Liver (tissue), 7 donors: ENCODE measurements at regions not wholly inside any gene's neighbourhood (a gene's known extent, or its start where the extent isn't known, plus 50 kb on each side); places are given as distances from the start of the nearest gene placed in this dataset.

Experiments used
- DNase-seq: peaks from one replicate; pipeline ENCODE4 v3.0.0-alpha.2; 2017; ENCODE audit warnings: low spot score
- H3K27ac ChIP-seq, 2 donors: one replicate each; pipeline ENCODE4 v1.7.0; 2013; ENCODE audit warnings: inconsistent platforms in 2 of 2, low read length in 2 of 2, control low read depth in 1 of 2, low read depth in 1 of 2, mild to moderate bottlenecking in 1 of 2
- H3K27me3 ChIP-seq, 4 donors: one replicate each; pipeline versions ENCODE4 v1.6.1 to v1.7.0; 2013; ENCODE audit warnings: low read length in 3 of 4, inconsistent platforms in 1 of 4, mild to moderate bottlenecking in 1 of 4, moderate library complexity in 1 of 4; ENCODE audit not compliant: control insufficient read depth in 4 of 4, insufficient read depth in 4 of 4
- H3K36me3 ChIP-seq, 4 donors: one replicate each; pipeline versions ENCODE4 v1.6.1 to v1.7.0; 2013; ENCODE audit warnings: low read length in 3 of 4, mild to moderate bottlenecking in 3 of 4, low read depth in 1 of 4, moderate library complexity in 1 of 4; ENCODE audit not compliant: control insufficient read depth in 4 of 4, insufficient read depth in 3 of 4
- H3K4me1 ChIP-seq, 4 donors: one replicate each; pipeline versions ENCODE4 v1.6.1 to v1.7.0; 2013; ENCODE audit warnings: low read length in 3 of 4, mild to moderate bottlenecking in 3 of 4, moderate library complexity in 1 of 4; ENCODE audit not compliant: control insufficient read depth in 4 of 4, insufficient read depth in 4 of 4
- H3K4me3 ChIP-seq, 3 donors: one replicate each; pipeline versions ENCODE4 v1.6.1 to v1.7.0; 2013; ENCODE audit warnings: low read length in 3 of 3, control low read depth in 1 of 3, low read depth in 1 of 3, mild to moderate bottlenecking in 1 of 3
- H3K9ac ChIP-seq, 2 donors: one replicate each; pipeline ENCODE4 v1.7.0; 2013; ENCODE audit warnings: low read length in 2 of 2, mild to moderate bottlenecking in 2 of 2, moderate library complexity in 2 of 2, control low read depth in 1 of 2, low read depth in 1 of 2
- H3K9me3 ChIP-seq, 4 donors: one replicate each; pipeline versions ENCODE4 v1.6.1 to v1.7.0; 2013; ENCODE audit warnings: low read length in 3 of 4; ENCODE audit not compliant: control insufficient read depth in 4 of 4
- EGR1 ChIP-seq, 2 donors: IDR thresholded peaks; 2 replicates each; pipeline ENCODE4 v1.6.1; 2016 to 2018; ENCODE audit warnings: antibody characterized with exemption in 2 of 2, low read depth in 2 of 2
- FOXA2 ChIP-seq: IDR thresholded peaks from 2 replicates; pipeline ENCODE4 v1.6.1; 2016; ENCODE audit warnings: antibody characterized with exemption
- GABPA ChIP-seq, 2 donors: IDR thresholded peaks in 1 of 2; conservative IDR thresholded peaks in 1 of 2; 2 replicates each; pipeline ENCODE4 v1.6.1; 2016; ENCODE audit warnings: antibody characterized with exemption in 2 of 2, mild to moderate bottlenecking in 1 of 2, moderate library complexity in 1 of 2
- HNF4A ChIP-seq, 2 donors: conservative IDR thresholded peaks; 2 replicates each; pipeline ENCODE4 v1.6.1; 2016; ENCODE audit warnings: antibody characterized with exemption in 2 of 2, mild to moderate bottlenecking in 2 of 2
- HNF4G ChIP-seq: IDR thresholded peaks from 2 replicates; pipeline ENCODE4 v1.6.1; 2016; ENCODE audit warnings: antibody characterized with exemption
- JUND ChIP-seq, 2 donors: IDR thresholded peaks; 2 replicates each; pipeline ENCODE4 v1.6.1; 2016; ENCODE audit warnings: antibody characterized with exemption in 2 of 2
- NR2F2 ChIP-seq: IDR thresholded peaks from 2 replicates; pipeline ENCODE4 v1.6.1; 2016; ENCODE audit warnings: antibody characterized with exemption
- RAD21 ChIP-seq, 2 donors: IDR thresholded peaks; 2 replicates each; pipeline ENCODE4 v1.6.1; 2016; ENCODE audit warnings: antibody characterized with exemption in 2 of 2, mild to moderate bottlenecking in 2 of 2
- RXRA ChIP-seq, 2 donors: IDR thresholded peaks; 2 replicates each; pipeline ENCODE4 v1.6.1; 2017 to 2018; ENCODE audit warnings: antibody characterized with exemption in 2 of 2, mild to moderate bottlenecking in 1 of 2
- SP1 ChIP-seq: IDR thresholded peaks from 2 replicates; pipeline ENCODE4 v1.6.1; 2018; ENCODE audit warnings: antibody characterized with exemption, mild to moderate bottlenecking
- TAF1 ChIP-seq: conservative IDR thresholded peaks from 2 replicates; pipeline ENCODE4 v1.6.1; 2016; ENCODE audit warnings: antibody characterized with exemption, mild to moderate bottlenecking
- YY1 ChIP-seq: IDR thresholded peaks from 2 replicates; pipeline ENCODE4 v1.6.1; 2016; ENCODE audit warnings: antibody characterized with exemption, mild to moderate bottlenecking
- WGBS: extraction: QIAGEN DNeasy Blood & Tissue Kit; methylation state at CpG from one replicate; pipeline ENCODE4 v1.1.7; 2013; 5-methylcytosine and 5-hydroxymethylcytosine counted together
- TF ChIP-seq, protein P1 (sequence below): IDR thresholded peaks from 2 replicates; pipeline ENCODE4 v1.6.1; 2016; ENCODE audit warnings: antibody characterized with exemption, mild to moderate bottlenecking
- TF ChIP-seq, protein P2 (sequence below): IDR thresholded peaks from 2 replicates; pipeline ENCODE4 v1.6.1; 2016; ENCODE audit warnings: antibody characterized with exemption
- TF ChIP-seq, protein P3 (sequence below): IDR thresholded peaks from 2 replicates; pipeline ENCODE4 v1.6.1; 2016; ENCODE audit warnings: antibody characterized with exemption
- TF ChIP-seq, protein P4 (sequence below): IDR thresholded peaks from 2 replicates; pipeline ENCODE4 v1.6.1; 2016; ENCODE audit warnings: antibody characterized with exemption
- donor health status: healthy.
- donor health status: healthy.
- donor health status: healthy.
- donor health status: healthy.

DNA sequence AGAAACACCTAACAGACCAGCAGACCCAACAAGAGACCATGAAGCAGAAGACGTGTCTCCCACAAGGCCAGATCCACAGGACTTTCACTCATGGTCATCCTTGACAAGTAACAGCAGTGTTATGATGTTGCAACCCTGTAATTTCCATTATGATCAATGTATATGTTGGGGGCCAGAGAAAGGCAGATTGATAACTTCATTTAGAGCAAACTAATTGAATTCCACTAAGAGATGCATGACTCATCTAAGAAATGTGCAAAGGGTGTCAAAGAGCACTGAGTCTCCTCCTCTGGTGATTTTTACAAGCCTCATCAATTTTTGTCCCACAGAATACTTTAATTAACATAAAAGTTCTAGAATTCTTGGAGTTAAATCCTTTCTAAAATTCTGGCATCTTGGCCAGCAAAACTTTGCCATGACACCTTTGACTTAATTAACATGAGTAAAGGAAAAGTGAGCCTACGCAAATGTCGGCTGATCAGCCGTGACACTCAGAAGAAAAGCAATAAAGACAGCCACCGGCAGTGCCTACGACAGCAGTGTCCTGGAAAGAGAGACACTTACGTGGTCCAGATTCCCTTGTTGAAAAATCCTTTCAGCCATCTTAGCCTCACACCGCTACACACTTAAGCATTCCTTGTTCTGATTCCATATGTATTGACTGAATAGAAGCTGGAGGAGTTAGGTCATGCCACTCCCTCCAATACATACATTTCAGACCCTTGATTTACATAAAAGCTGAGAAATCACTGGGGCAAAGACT is 370.2 kb upstream of the CCDC196 start:
- no peaks in the 10 kb centered on the region for H3K36me3 ChIP-seq
- WGBS = 91% methylated on average over 8 of the region's 8 CpGs

DNA sequence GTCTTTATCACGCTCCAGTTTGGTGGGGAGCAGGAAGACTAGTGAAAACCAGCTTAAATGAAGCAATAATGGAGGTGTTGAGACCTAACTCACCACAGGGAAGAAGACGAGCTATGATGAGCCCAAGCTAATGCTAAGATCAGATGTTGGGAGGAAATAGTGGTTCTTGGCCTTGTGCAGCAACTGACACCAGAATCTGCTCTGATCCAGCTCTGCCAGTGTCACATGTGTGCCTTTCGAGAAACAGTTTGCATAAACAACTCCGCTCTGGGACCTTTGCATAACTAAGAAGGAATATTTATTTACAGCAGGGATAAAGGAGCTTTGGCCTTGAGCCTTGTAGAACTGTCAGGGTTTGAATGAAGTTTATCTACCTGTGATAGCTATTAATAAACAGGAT is 369.4 kb upstream of the CCDC196 start:
- no peaks in the 10 kb centered on the region for H3K36me3 ChIP-seq
- WGBS = 86% methylated on average over 4 of the region's 4 CpGs
- peaks cover 0 to 2% (median 0%) of the 10 kb centered on the region in 4 donors for H3K9me3 ChIP-seq
- H3K4me3 ChIP-seq = no peak overlapping the region
- no peaks in the 10 kb centered on the region for H3K4me1 ChIP-seq
- DNase-seq = no peak
- no peak overlapping the region for H3K27ac ChIP-seq
- TF ChIP-seq GABPA (IDR thresholded peaks at IDR 0.05 in 1 of 2, conservative IDR thresholded peaks at IDR 0.05 in 1 of 2) = no peak
- no peak for TF ChIP-seq TAF1
- no peak for TF ChIP-seq EGR1 (IDR thresholded peaks at IDR 0.05; ENCODE audit: low read depth in 2 of 2)
- TF ChIP-seq RXRA (IDR thresholded peaks at IDR 0.05) = no peak
- TF ChIP-seq, protein P1, sequence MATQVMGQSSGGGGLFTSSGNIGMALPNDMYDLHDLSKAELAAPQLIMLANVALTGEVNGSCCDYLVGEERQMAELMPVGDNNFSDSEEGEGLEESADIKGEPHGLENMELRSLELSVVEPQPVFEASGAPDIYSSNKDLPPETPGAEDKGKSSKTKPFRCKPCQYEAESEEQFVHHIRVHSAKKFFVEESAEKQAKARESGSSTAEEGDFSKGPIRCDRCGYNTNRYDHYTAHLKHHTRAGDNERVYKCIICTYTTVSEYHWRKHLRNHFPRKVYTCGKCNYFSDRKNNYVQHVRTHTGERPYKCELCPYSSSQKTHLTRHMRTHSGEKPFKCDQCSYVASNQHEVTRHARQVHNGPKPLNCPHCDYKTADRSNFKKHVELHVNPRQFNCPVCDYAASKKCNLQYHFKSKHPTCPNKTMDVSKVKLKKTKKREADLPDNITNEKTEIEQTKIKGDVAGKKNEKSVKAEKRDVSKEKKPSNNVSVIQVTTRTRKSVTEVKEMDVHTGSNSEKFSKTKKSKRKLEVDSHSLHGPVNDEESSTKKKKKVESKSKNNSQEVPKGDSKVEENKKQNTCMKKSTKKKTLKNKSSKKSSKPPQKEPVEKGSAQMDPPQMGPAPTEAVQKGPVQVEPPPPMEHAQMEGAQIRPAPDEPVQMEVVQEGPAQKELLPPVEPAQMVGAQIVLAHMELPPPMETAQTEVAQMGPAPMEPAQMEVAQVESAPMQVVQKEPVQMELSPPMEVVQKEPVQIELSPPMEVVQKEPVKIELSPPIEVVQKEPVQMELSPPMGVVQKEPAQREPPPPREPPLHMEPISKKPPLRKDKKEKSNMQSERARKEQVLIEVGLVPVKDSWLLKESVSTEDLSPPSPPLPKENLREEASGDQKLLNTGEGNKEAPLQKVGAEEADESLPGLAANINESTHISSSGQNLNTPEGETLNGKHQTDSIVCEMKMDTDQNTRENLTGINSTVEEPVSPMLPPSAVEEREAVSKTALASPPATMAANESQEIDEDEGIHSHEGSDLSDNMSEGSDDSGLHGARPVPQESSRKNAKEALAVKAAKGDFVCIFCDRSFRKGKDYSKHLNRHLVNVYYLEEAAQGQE = no peak
- TF ChIP-seq RAD21 (IDR thresholded peaks at IDR 0.05) = no peak
- H3K9ac ChIP-seq = no peak overlapping the region
- H3K27me3 ChIP-seq = no peaks in the 10 kb centered on the region

More for the DNA sequence above, 370.2 kb upstream of the CCDC196 start:
- no peaks in the 10 kb centered on the region for H3K27me3 ChIP-seq
- no peak overlapping the region for H3K9ac ChIP-seq
- no peaks in the 10 kb centered on the region for H3K4me1 ChIP-seq
- no peak overlapping the region for H3K27ac ChIP-seq
- DNase-seq = no peak
- no peak overlapping the region for H3K4me3 ChIP-seq
- TF ChIP-seq JUND (IDR thresholded peaks at IDR 0.05) (no peak), RXRA (IDR thresholded peaks at IDR 0.05) (no peak), FOXA2 (no peak), SP1 (no peak), TAF1 (no peak), YY1 (no peak), EGR1 (IDR thresholded peaks at IDR 0.05; ENCODE audit: low read depth in 2 of 2) (no peak), HNF4A (conservative IDR thresholded peaks at IDR 0.05) (no peak)
- TF ChIP-seq, protein P2, sequence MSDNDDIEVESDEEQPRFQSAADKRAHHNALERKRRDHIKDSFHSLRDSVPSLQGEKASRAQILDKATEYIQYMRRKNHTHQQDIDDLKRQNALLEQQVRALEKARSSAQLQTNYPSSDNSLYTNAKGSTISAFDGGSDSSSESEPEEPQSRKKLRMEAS = no peak
- TF ChIP-seq, protein P3, sequence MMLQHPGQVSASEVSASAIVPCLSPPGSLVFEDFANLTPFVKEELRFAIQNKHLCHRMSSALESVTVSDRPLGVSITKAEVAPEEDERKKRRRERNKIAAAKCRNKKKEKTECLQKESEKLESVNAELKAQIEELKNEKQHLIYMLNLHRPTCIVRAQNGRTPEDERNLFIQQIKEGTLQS = no peak
- peaks cover 0 to 2% (median 0%) of the 10 kb centered on the region in 4 donors for H3K9me3 ChIP-seq

DNA sequence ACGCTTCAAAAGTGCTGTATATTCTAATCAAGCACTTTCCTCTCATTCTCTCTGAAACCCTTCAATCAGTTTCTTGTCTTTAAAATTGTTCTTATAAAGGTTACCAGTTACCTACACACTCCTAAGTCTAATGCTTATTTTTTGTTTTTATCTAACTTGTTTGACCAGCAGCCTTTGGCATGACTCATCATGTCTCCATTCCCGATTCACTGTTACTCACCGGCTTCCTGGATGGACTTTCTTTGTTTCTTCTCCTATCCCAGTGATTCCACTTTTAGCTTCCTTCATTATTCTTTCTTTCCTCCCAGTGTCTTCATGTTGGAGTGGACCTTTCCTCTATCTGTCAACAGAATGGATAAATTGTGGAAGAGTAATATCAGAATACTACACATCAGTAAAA is 368.6 kb upstream of the CCDC196 start:
- 79% methylated on average over 3 of the region's 3 CpGs for WGBS
- Histone ChIP-seq H3K9me3 (peaks cover 0 to 2% (median 0%) of the 10 kb centered on the region in 4 donors), H3K36me3 (no peaks in the 10 kb centered on the region), H3K4me1 (no peaks in the 10 kb centered on the region), H3K27me3 (no peaks in the 10 kb centered on the region), H3K27ac (no peak overlapping the region), H3K9ac (no peak overlapping the region), H3K4me3 (no peak overlapping the region)
- no peak for DNase-seq
- TF ChIP-seq YY1 (no peak), JUND (IDR thresholded peaks at IDR 0.05) (no peak), HNF4G (no peak), HNF4A (conservative IDR thresholded peaks at IDR 0.05) (no peak), RXRA (IDR thresholded peaks at IDR 0.05) (no peak), NR2F2 (no peak), TAF1 (no peak)
- TF ChIP-seq, protein P4, sequence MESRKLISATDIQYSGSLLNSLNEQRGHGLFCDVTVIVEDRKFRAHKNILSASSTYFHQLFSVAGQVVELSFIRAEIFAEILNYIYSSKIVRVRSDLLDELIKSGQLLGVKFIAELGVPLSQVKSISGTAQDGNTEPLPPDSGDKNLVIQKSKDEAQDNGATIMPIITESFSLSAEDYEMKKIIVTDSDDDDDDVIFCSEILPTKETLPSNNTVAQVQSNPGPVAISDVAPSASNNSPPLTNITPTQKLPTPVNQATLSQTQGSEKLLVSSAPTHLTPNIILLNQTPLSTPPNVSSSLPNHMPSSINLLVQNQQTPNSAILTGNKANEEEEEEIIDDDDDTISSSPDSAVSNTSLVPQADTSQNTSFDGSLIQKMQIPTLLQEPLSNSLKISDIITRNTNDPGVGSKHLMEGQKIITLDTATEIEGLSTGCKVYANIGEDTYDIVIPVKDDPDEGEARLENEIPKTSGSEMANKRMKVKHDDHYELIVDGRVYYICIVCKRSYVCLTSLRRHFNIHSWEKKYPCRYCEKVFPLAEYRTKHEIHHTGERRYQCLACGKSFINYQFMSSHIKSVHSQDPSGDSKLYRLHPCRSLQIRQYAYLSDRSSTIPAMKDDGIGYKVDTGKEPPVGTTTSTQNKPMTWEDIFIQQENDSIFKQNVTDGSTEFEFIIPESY = no peak
- TF ChIP-seq, protein P2 = no peak
